ENCODE measurements at regions not wholly inside any gene's neighbourhood (a gene's known extent, or its start where the extent isn't known, plus 50 kb on each side); places are given as distances from the start of the nearest gene placed in this dataset.

DNA sequence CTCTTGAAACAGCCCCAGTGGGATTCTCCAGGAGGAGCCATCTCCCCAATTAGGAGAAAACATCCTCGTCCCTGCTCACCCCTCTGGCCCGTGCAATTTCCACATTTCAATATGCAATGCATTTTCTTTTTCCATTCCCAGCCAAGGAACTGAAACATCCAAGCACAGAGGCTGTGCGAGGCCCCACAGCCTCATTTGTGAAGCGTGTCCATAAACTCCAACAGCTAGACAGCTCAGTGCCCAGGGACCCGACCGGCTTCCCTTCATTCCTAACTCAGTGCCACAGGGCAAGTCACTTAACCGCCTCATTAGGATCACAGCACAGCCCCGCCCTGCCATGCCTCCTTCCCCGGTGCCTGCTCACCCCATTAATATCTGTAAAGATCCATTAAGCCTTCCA is 204.2 kb upstream of the IGF1R start:
- in situ Hi-C loops (cut with HindIII; ENCODE audit: low pct_ligation_motif_present, low pct_unique_long_range_greater_than_20kb, low sequenced_read_pairs) = no loop called here

DNA sequence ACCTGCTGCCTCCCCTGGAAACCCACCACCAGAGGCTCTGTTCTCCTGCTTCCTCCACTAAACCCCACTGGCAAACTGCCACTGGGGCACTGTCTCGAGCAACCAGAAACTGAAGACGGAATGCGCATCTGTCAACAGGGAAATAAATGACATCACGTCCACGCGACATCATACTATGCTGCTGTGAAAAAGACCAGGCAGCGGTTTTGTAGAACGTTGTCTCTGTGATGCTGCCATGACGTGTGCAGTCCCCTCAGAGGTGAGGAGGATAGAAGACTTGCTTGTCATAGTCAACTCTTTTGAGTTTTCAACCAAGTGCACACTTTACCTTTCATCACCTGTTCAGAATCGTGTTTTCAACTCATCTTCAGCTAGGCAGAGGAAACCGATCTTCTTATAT is 203.0 kb upstream of the IGF1R start:
- in situ Hi-C loops (cut with HindIII; ENCODE audit: low pct_ligation_motif_present, low pct_unique_long_range_greater_than_20kb, low sequenced_read_pairs) = no loop called here
- DNase-seq = no peak

More for the DNA sequence above, 204.2 kb upstream of the IGF1R start:
- DNase-seq = no peak

DNA sequence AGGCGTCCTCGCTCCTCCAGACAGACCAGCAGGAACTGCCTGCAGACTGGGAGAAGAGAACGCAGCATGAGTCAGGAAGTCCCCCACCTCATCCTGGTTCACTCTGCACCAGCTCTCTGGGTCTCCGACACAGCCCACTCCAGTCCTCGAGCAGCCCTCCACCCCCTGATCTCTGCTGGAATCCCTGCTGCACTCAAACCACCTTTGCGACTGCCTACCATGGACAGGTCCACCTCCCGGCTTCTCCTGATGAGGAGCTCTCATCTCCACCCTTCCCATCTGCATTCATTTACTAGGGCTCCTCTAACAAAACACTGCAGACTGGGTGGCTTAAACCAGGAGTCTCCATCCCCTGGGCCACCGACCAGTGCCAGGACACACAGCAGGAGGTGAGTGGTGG is 202.3 kb upstream of the IGF1R start:
- in situ Hi-C loops (cut with HindIII; ENCODE audit: low pct_ligation_motif_present, low pct_unique_long_range_greater_than_20kb, low sequenced_read_pairs) = no loop called here
- DNase-seq = no peak

DNA sequence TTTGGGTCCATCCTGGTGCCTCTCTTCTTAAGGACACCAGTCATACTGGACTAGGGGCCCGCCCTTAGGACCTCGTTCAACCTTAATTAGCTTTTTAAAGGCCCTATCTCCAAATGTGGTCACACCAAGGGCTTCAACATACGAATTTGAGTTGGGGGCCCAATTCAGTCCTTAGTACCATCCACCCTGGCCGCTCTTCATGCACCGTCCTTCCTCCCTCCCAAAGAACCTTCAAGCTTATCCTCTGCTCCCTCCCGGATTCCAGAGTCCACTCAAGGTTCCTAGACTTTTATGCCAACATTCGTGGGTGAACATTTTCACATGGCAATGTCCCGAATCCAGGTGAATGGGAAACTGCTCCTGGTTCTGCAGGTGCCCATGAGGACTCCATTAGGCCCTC is 201.3 kb upstream of the IGF1R start:
- in situ Hi-C loops (cut with HindIII; ENCODE audit: low pct_ligation_motif_present, low pct_unique_long_range_greater_than_20kb, low sequenced_read_pairs) = no loop called here
- no peak for DNase-seq

DNA sequence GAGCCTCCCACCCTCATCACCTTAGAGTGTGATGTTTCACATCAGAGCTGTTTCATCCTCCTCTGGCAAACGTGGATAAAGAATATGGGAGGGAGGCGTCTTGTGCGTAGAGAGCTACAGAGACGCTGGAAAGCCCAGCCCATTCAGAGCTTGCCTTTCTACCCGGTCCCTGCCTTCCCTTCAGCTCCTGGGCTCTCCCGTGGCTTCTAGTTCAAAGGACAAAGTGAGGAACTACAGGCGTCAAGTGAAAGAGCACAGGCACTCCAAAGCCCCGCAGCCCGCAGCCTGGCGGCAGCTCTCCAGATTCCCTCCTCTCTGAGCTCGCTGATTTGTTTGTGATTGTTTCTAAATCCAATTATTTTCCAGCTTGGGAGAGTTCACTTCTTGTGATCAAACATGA is 197.1 kb upstream of the IGF1R start:
- DNase-seq = no peak
- in situ Hi-C loops (cut with HindIII; ENCODE audit: low pct_ligation_motif_present, low pct_unique_long_range_greater_than_20kb, low sequenced_read_pairs) = no loop called here

DNA sequence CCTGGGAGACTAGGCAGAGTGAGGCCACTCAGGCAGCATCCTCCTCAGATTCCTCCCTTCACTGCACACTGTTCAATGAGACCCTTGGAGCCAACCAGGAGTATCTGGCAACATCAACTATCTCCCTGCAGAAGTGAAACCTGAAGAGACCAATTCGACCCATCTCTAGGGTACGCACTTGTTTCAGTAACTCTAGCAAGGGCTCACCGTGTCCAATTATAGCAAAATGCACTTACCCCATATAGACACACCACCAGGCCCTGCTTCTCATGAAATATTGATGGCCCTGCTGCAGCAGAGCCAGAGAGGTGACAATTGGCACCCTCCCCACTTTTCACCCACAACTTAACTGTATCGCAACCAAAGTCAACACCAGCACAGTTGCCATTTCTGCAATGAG is 196.1 kb upstream of the IGF1R start:
- no peak for DNase-seq
- in situ Hi-C loops (cut with HindIII; ENCODE audit: low pct_ligation_motif_present, low pct_unique_long_range_greater_than_20kb, low sequenced_read_pairs) = no loop called here

DNA sequence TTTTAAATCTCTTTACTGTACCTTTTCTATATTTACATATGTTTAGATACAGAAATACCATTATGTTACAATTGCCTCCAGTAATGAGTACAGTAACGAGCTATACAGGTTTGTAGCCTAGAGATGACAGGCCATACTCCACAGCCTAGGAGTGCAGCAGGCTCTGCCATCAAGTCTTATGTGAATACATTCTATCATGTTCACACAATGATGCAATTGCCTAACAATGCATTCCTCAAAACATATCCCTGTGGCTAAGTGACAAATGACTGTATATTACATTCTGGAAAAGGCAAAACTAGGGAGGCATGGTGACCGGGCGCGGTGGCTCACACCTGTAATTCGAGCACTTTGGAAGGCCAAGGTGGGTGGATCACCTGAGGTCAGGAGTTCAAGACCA is 192.4 kb upstream of the IGF1R start:
- DNase-seq = no peak
- in situ Hi-C loops (cut with HindIII; ENCODE audit: low pct_ligation_motif_present, low pct_unique_long_range_greater_than_20kb, low sequenced_read_pairs) = no loop called here

DNA sequence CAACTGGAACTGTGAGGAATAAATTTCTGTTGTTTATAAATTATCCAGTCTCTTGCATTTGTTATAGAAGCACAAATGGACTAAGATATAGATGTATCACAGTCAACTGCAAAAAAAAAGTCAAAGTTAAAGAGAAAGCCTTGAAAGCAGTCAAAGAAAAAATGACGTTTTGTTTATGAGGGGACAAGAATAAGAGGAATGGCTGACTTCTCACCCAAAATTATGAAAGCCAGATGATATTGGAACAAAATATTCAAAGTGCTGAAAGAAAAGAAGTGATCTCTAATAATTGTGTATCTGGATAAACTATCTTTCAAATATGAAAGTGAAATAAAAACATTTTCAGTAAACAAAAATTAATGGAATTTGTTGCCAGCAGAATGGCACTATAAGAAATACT is 171.8 kb upstream of the IGF1R start:
- DNase-seq = no peak
- in situ Hi-C loops (cut with HindIII; ENCODE audit: low pct_ligation_motif_present, low pct_unique_long_range_greater_than_20kb, low sequenced_read_pairs) = no loop called here

DNA sequence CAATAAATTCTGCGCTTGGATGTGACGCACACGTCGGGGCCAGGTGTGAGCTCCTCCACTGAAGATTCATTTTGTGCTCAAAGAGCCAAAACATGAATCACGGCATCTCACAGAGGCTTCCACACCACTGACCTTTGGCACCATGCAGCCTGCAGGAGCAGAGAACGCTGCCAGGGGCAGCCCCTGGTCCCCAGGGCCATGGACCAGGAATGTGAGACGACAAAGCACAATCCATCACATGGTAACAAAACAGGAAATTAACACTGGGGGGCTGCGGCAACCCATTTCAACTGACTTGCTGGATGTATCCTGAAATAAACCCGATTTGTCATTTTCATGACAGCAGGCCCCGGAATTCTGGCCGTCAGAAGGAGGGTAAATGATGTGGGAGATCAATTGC is 167.5 kb upstream of the IGF1R start:
- in situ Hi-C loops (cut with HindIII; ENCODE audit: low pct_ligation_motif_present, low pct_unique_long_range_greater_than_20kb, low sequenced_read_pairs) = no loop called here
- DNase-seq = no peak

DNA sequence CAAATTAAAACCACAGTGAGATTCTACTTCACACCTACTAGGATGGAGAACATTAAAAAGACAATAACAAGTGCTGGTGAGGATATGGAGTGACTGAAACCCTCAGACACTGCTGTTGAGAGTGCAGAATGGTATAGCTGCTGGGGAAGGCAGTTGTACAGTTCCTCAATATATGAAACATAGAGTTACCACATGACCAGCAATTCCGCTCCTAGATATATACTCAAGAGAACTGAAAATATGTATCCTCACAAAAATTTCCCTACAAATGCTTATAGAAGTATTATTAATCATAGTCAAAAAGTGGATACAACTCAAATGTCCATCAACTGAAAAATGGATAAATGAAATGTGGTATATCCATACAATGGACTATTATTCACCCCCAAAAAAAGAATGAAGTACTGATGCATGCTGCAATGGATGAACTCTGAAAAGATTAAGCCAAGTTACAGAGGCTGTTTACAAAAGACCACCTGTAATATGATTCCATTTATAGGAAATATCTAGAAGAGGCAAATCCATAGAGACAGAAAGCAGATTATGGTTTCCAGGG is 164.7 kb upstream of the IGF1R start:
- in situ Hi-C loops (cut with HindIII; ENCODE audit: low pct_ligation_motif_present, low pct_unique_long_range_greater_than_20kb, low sequenced_read_pairs) = no loop called here
- DNase-seq = no peak

DNA sequence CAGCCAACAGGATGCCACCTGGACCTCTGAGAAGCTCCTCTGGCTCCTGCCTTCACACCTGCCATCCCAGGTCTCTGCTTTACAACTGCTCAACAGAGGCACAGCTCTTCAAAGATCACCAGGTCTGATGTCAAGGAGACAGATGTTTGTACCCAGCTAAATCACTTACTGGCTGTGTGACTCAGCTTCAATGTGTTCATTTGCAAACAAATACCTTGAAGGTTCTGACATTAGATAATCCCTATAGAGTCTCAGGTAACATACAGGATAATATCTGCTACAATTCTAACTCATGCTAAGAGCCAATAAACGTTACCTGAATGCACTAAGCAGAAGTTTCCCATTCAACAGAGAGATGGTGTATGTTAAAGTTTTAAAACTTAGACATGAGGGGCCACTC is 163.4 kb upstream of the IGF1R start:
- DNase-seq = no peak
- in situ Hi-C loops (cut with HindIII; ENCODE audit: low pct_ligation_motif_present, low pct_unique_long_range_greater_than_20kb, low sequenced_read_pairs) = no loop called here

DNA sequence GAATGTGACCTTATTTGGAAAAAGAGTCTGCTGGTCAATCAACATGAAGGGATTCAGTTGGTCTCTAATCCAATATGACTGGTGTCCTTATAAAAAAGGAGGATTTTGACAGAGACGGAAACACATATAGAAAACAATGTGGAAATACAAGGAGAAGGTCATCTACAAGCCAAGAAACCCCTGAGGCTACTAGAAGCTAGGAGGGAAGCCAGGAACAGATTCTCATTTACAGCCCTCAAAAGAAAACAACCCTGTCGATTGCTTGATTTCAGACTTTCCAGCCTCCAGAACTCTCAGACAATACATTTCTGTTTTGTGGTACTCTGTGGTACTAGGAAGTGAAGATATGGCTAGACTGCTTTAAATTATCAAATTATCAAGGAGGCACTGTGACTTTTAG is 162.9 kb upstream of the IGF1R start:
- DNase-seq = no peak
- in situ Hi-C loops (cut with HindIII; ENCODE audit: low pct_ligation_motif_present, low pct_unique_long_range_greater_than_20kb, low sequenced_read_pairs) = no loop called here

DNA sequence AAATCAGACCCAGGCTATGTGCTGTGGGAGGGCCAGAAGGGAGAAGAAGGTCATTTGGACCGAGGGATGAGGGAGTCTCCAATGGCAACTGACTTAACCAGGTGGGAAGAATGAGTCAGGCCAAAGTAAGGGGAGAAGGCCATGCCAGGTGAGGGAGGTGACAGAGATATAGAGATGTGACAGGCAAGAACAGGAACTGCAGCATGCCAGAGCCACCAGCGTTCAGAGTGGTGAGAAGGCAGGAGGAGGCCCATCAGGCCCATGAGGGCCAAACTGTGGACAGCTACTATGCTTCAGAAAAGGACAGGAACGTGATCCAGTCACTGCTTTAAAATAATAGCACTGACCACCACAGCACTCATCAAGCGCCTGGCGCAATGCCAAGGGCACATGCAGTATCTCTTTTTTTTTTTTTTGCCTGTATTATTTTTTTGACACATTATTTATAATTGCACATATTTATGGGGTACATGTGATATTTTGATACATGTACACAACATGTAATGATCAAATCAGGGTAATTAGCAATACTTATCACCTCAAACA is 154.3 kb upstream of the IGF1R start:
- in situ Hi-C loops (cut with HindIII; ENCODE audit: low pct_ligation_motif_present, low pct_unique_long_range_greater_than_20kb, low sequenced_read_pairs) = no loop called here
- DNase-seq = no peak

DNA sequence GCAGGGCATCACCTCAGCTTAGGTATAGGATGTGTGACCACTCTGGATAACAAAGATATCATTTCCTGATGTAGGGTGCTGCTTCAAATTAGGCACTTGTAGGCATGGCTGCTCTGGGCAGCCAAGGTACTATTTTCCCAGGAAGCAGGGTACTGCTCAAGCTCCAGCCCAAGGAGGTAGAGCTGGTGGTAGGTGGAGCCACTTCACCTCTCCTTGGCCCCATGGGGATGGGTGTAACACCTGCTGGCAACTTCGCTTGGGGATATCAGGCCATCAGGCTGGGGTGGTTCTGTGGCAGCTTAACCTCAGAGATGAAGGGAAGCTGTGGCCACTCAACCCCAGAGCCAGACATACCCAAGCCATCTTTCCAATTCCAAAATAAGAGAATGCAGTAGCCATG is 147.1 kb upstream of the IGF1R start:
- in situ Hi-C loops (cut with HindIII; ENCODE audit: low pct_ligation_motif_present, low pct_unique_long_range_greater_than_20kb, low sequenced_read_pairs) = no loop called here
- DNase-seq = no peak

DNA sequence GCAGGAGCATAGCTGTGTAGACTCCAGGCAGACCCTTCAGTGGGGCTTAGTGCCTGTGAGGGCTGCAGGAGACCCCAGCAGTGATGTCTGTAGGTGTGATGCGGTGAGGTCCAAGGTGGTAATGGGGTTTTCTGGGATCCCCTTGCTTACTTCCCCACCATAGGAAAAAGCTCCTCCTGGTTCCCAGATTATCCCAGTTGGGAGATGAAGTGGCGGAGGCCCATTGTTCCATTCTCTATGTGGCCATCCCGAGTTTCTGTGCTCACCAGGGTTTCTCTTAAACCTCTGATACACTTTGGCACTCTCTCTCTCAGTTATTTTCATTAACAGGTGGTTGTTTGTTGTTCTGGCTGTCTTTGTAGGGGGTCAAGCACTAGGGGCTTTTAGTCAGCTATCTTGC is 146.7 kb upstream of the IGF1R start:
- no peak for DNase-seq
- in situ Hi-C loops (cut with HindIII; ENCODE audit: low pct_ligation_motif_present, low pct_unique_long_range_greater_than_20kb, low sequenced_read_pairs) = no loop called here

DNA sequence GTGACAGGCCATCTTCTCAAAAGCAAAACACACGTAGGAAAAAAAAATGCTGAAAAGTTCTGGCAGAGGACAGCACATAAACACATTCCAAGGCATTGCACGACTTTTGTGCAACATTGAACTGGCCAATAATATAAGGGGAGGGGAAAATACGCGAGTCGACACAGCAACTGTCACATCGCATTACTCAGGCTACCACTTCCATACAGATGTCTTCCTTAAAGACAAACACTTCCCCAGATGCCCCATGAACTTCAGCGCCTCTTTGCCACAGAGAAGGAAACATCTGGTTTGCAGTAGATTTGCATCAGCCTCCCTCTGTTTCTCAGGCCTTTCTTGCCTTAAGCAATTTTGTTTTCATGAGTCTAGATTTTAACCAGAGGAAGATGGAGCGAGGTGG is 144.4 kb upstream of the IGF1R start:
- in situ Hi-C loops (cut with HindIII; ENCODE audit: low pct_ligation_motif_present, low pct_unique_long_range_greater_than_20kb, low sequenced_read_pairs) = no loop called here

DNA sequence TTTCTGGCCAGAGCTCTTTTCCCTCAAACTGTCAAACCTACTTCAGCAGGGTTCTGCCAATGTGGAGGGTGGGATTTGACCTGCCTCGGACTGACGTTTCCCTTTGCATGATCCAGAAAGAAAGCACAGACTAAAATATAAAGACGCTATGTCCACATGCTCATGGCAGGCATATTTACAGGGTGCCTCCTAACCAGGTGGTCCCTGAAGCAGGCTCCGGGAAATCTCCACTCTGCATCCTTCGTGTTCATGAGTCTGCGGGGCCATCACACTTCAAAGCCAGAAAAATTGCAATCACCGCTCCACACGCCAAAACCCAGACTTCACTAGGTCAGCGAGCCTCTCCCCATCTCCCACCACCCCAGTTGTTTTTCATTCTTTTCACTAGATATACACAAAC is 143.3 kb upstream of the IGF1R start:
- DNase-seq = no peak
- in situ Hi-C loops (cut with HindIII; ENCODE audit: low pct_ligation_motif_present, low pct_unique_long_range_greater_than_20kb, low sequenced_read_pairs) = no loop called here

More for the DNA sequence above, 144.4 kb upstream of the IGF1R start:
- DNase-seq = no peak

DNA sequence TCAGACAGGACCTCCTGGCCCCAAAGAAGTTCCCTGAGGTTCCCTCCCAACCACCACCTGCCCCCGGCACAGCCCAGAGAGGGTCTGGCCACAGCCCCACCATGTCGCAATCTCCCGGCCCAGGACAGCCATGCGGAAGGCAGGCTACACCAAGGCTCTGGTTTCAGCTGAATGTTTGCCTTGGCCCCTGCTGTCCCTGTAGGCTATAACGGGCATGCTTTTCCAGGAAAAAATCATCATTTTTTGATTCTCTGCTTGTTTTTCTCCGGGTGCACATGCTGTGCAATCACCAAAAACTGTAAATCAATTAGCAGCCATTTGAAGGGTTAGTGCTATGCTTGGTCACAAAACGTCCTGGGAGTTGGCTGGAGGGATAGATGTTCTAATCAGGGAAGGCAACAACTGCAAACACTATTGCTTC is 142.7 kb upstream of the IGF1R start:
- no peak for DNase-seq
- in situ Hi-C loops (cut with HindIII; ENCODE audit: low pct_ligation_motif_present, low pct_unique_long_range_greater_than_20kb, low sequenced_read_pairs) = no loop called here

DNA sequence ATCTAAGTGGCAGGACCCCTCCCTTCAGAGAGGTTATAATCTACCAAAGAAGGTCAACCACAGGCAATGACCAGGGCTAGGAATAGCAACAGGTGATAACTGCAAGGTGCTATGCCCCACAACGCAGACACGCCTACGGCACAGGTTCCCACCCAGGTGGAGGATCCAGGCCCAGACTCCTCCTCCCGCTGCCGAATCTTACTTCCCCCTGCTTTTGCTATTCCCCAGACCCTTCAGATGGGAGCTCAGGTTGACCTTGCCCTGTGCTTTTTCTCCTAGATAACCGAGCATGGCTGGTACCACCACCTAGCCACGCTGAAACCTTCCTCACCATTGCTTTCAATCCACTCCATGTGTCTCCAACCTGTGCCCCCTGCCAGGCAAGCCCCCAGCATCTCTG is 142.2 kb upstream of the IGF1R start:
- in situ Hi-C loops (cut with HindIII; ENCODE audit: low pct_ligation_motif_present, low pct_unique_long_range_greater_than_20kb, low sequenced_read_pairs) = no loop called here
- no peak for DNase-seq

DNA sequence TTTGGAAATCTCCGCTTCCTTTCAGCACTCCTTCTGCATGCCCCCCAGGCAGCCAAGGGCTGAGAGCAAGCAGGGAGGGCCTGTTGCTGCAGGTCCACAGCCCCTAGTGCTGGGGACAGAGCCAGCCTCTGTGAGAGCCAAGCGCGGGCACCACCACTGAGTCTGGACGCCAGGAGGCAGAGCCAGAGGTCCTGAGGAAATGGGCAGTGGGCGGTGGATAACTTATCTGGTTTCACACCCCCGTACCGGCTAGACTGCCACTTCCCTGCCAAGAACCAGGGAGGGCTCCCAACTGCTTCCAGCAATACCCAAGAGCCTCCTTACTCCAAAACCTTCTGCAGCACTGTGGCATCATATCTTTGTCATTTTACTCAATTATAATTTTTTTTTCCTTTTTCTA is 141.6 kb upstream of the IGF1R start:
- in situ Hi-C loops (cut with HindIII; ENCODE audit: low pct_ligation_motif_present, low pct_unique_long_range_greater_than_20kb, low sequenced_read_pairs) = no loop called here
- DNase-seq = no peak

DNA sequence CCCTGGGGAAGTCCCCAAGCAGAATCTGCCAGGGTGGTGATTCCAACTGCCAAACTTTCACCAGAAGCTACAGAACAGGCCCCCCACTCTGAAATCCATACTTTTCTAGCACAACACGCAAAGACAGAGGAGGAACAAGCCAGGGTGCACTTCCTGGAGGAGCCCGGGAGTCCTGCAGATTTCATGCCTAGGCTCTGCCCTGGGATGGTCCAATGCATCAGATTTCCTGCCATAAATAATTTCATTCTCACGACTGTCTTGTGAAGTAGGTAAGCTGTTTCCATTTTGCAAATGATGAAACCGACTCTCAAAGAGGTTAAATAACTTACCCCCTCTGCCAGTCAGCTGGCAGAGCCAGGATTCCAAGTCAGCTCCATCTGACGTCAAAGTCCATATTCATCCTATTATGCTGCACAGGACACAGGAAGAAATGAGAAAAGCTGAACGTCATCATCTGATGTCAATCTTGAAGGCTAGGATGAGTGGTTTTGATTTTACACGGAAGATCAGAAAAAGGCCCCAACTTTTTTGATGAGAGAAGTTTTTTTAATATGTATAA is 134.8 kb upstream of the IGF1R start:
- DNase-seq = no peak
- in situ Hi-C loops (cut with HindIII; ENCODE audit: low pct_ligation_motif_present, low pct_unique_long_range_greater_than_20kb, low sequenced_read_pairs) = no loop called here
